Keratinocyte (primary cell): ENCODE measurements at regions not wholly inside any gene's neighbourhood (a gene's known extent, or its start where the extent isn't known, plus 50 kb on each side); places are given as distances from the start of the nearest gene placed in this dataset.

Source experiments
- EZH2 ChIP-seq: IDR thresholded peaks from one replicate; pipeline ENCODE4 v1.6.1; 2012; ENCODE audit warnings: inconsistent platforms, mild to moderate bottlenecking, low read length, moderate library complexity
- TF ChIP-seq, protein P1 (sequence below), 3 experiments: IDR thresholded peaks in 1 of 3; conservative IDR thresholded peaks in 1 of 3; optimal IDR thresholded peaks in 1 of 3; 2 replicates in 2 of 3; 3 replicates in 1 of 3; pipeline versions ENCODE3 to v1.5.1; 2011; ENCODE audit warnings: low read length in 3 of 3, mild to moderate bottlenecking in 3 of 3, moderate library complexity in 2 of 3, control low read depth in 1 of 3, inconsistent platforms in 1 of 3; ENCODE audit not compliant: insufficient read depth in 2 of 3; ENCODE audit errors: extremely low read depth in 1 of 3

DNA sequence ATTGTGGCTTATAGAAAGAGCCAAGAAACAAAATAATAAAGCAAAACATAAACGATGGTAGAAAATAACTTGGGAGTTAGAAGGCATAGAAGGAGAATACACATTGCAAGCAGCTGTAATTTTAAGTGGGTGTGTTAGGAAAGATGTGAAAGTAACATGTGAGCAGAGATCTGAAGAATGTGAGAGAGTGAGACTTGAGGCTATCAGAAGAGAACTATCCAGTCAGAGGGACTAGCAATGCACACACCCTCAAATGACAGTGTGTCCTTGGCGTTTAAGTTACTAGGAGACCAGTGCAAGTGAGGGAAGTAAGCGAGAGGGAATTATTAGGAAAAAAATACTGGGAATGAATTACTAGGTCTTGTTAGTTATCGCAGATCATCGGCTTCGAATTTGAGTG, 304.9 kb downstream of the DSEL start:
- TF ChIP-seq, protein P1, sequence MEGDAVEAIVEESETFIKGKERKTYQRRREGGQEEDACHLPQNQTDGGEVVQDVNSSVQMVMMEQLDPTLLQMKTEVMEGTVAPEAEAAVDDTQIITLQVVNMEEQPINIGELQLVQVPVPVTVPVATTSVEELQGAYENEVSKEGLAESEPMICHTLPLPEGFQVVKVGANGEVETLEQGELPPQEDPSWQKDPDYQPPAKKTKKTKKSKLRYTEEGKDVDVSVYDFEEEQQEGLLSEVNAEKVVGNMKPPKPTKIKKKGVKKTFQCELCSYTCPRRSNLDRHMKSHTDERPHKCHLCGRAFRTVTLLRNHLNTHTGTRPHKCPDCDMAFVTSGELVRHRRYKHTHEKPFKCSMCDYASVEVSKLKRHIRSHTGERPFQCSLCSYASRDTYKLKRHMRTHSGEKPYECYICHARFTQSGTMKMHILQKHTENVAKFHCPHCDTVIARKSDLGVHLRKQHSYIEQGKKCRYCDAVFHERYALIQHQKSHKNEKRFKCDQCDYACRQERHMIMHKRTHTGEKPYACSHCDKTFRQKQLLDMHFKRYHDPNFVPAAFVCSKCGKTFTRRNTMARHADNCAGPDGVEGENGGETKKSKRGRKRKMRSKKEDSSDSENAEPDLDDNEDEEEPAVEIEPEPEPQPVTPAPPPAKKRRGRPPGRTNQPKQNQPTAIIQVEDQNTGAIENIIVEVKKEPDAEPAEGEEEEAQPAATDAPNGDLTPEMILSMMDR (optimal IDR thresholded peaks at IDR 0.05 in 1 of 3, IDR thresholded peaks at IDR 0.05 in 1 of 3, conservative IDR thresholded peaks at IDR 0.05 in 1 of 3; ENCODE audit: extremely low read depth in 1 of 3, insufficient read depth in 2 of 3, low read length in 3 of 3) = no peak
- TF ChIP-seq EZH2 = no peak
